A673 (cell line): ENCODE measurements at regions not wholly inside any gene's neighbourhood (a gene's known extent, or its start where the extent isn't known, plus 50 kb on each side); places are given as distances from the start of the nearest gene placed in this dataset.

Experiments
- CTCF ChIP-seq: fragments of 300-800, 200-600 bp; sonication (generic); conservative IDR thresholded peaks from 2 replicates; pipeline ENCODE4 v1.5.1; 2017; ENCODE audit warnings: low read depth, mild to moderate bottlenecking, antibody characterized with exemption, low read length, moderate library complexity, mixed read lengths
- EZH2 ChIP-seq: fragments of 200-600 bp; sonication (generic); IDR thresholded peaks from 2 replicates; pipeline ENCODE4 v1.6.1; 2017; ENCODE audit warnings: borderline replicate concordance, low read depth, mild to moderate bottlenecking, mixed read lengths, antibody characterized with exemption, low read length; ENCODE audit not compliant: poor library complexity, severe bottlenecking

DNA sequence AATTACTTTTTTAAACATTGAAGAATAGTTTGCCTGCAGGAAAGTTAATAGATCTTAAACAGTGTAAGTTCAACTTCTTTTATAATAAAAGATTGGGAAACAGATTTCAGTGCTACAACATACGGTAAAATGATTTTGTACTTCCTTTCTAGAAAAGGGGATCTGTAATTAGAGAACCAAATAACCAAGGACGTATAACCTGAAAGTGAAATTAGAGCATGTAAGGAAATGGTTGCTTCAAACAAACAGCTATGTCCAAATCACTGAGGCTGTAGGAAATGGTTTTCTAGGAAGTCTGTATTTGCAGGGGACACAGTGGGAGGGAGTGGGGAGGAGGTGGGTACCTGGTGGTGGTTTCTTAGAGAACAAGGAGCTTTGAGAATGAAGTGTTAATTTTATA is 57.9 kb upstream of the EXOC6 start:
- TF ChIP-seq CTCF: no peak
- TF ChIP-seq EZH2: no peak
